ENCODE measurements at regions not wholly inside any gene's neighbourhood (a gene's known extent, or its start where the extent isn't known, plus 50 kb on each side); places are given as distances from the start of the nearest gene placed in this dataset.

- DNase-seq, result no peak
These were observed 462.9 kb downstream of the TBC1D22A start for GRCh38 chr22:47225080-47225930.
